Uterus (tissue), 2 donors: ENCODE measurements at regions not wholly inside any gene's neighbourhood (a gene's known extent, or its start where the extent isn't known, plus 50 kb on each side); places are given as distances from the start of the nearest gene placed in this dataset.

ENCODE experiments used
- CTCF ChIP-seq, 4 experiments: fragments of 200-600 bp in 2 of 4; fragments of 450-650 bp in 2 of 4; sonication (generic) in 2 of 4; IDR thresholded peaks; one replicate each; pipeline ENCODE4 v1.5.1; 2016 to 2019; ENCODE audit warnings: antibody characterized with exemption in 4 of 4, mild to moderate bottlenecking in 2 of 4, moderate library complexity in 1 of 4
- POLR2A ChIP-seq, 2 donors: fragments of 450-650 bp; IDR thresholded peaks; one replicate each; pipeline ENCODE4 v1.6.1; 2016; ENCODE audit warnings: antibody characterized with exemption in 2 of 2, mild to moderate bottlenecking in 1 of 2, moderate library complexity in 1 of 2

DNA sequence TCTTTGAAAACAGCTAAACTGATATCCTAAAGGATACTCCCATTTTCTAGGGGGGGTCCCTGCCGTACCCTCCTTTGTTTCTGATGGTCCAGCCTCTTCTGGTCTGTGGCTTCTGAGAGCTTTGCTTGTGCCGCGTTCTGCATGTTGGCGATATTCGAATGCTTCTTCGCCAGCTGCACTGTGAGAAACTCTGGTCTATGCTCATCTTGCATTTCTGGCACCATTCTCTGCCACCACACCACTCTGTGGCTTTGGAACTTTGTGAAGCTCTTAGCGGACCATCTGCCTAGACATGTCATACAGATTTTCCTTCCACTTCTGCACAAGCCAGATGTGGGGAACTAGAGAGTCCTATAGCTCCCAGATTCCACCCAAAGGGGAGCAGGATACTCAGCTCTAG lies 197.2 kb downstream of the REEP3 start:
- TF ChIP-seq CTCF (IDR thresholded peaks at IDR 0.05) (no peak), POLR2A (IDR thresholded peaks at IDR 0.05) (no peak)
